ENCODE measurements at regions not wholly inside any gene's neighbourhood (a gene's known extent, or its start where the extent isn't known, plus 50 kb on each side); places are given as distances from the start of the nearest gene placed in this dataset.

DNA sequence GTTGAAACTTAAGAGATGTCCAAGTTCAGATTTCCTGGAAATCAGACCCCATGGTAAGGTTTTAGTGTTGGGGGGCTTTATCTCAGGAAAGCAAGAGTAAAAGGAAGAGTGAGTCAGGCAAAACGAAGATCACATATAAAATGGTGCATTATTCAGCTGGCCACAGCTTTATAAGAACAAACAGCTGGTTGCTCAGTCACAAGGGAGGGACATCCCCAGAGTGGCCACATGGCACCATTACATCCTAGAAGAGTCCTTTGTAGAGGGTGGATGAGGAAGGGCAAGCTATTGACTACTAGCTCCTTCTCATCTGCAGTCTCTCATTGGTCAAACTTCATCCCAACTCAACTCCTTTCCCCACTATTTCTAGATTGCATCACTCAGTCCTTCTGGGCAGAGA, 68.3 kb upstream of the COL8A1 start:
- TF ChIP-seq, protein P1, sequence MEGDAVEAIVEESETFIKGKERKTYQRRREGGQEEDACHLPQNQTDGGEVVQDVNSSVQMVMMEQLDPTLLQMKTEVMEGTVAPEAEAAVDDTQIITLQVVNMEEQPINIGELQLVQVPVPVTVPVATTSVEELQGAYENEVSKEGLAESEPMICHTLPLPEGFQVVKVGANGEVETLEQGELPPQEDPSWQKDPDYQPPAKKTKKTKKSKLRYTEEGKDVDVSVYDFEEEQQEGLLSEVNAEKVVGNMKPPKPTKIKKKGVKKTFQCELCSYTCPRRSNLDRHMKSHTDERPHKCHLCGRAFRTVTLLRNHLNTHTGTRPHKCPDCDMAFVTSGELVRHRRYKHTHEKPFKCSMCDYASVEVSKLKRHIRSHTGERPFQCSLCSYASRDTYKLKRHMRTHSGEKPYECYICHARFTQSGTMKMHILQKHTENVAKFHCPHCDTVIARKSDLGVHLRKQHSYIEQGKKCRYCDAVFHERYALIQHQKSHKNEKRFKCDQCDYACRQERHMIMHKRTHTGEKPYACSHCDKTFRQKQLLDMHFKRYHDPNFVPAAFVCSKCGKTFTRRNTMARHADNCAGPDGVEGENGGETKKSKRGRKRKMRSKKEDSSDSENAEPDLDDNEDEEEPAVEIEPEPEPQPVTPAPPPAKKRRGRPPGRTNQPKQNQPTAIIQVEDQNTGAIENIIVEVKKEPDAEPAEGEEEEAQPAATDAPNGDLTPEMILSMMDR (IDR thresholded peaks at IDR 0.05; ENCODE audit: poor library complexity), result no peak
- no peak for TF ChIP-seq EZH2 (IDR thresholded peaks at IDR 0.05; ENCODE audit: borderline replicate concordance)
